Esophagus muscularis mucosa (tissue), 4 donors: ENCODE measurements at regions not wholly inside any gene's neighbourhood (a gene's known extent, or its start where the extent isn't known, plus 50 kb on each side); places are given as distances from the start of the nearest gene placed in this dataset.

Source experiments
- DNase-seq: peaks from one replicate; pipeline ENCODE4 v3.0.0-alpha.2; 2017; ENCODE audit errors: extremely low spot score
- H3K27ac ChIP-seq, 4 donors: fragments of 200-600 bp; sonication (generic); replicated peaks in 1 of 4; 1 replicate in 3 of 4; 2 replicates in 1 of 4; pipeline ENCODE4 v1.5.1; 2016 to 2019; ENCODE audit warnings: mild to moderate bottlenecking in 1 of 4
- H3K27me3 ChIP-seq, 4 donors: fragments of 200-600 bp; sonication (generic); one replicate each; pipeline versions ENCODE4 v1.5.1 to v1.6.0; 2016 to 2019
- H3K36me3 ChIP-seq, 4 donors: fragments of 200-600 bp; sonication (generic); one replicate each; pipeline ENCODE4 v1.5.1; 2016 to 2019
- H3K4me1 ChIP-seq, 4 donors: fragments of 200-600 bp; sonication (generic); one replicate each; pipeline ENCODE4 v1.5.1; 2016 to 2019
- H3K4me3 ChIP-seq, 4 donors: fragments of 200-600 bp; sonication (generic); 1 replicate in 2 of 4; 2 replicates in 2 of 4; pipeline ENCODE4 v1.5.1; 2016 to 2019; ENCODE audit warnings: mild to moderate bottlenecking in 4 of 4, moderate library complexity in 1 of 4
- H3K9me3 ChIP-seq, 4 donors: fragments of 200-600 bp; sonication (generic); 1 replicate in 3 of 4; 2 replicates in 1 of 4; pipeline ENCODE4 v1.5.1; 2016 to 2019
- CTCF ChIP-seq, 3 experiments: fragments of 200-600 bp in 2 of 3; fragments of 450-650 bp in 1 of 3; sonication (generic) in 2 of 3; IDR thresholded peaks; one replicate each; pipeline ENCODE4 v1.5.1; 2017 to 2019; ENCODE audit warnings: antibody characterized with exemption in 3 of 3, mild to moderate bottlenecking in 2 of 3, moderate library complexity in 1 of 3
- EP300 ChIP-seq: sonication (generic); formaldehyde crosslinking; IDR thresholded peaks from one replicate; pipeline ENCODE4 v1.6.1; 2017; ENCODE audit warnings: antibody characterized with exemption
- POLR2A ChIP-seq: fragments of 450-650 bp; IDR thresholded peaks from one replicate; pipeline ENCODE4 v1.6.1; 2017; ENCODE audit warnings: antibody characterized with exemption, moderate library complexity, mild to moderate bottlenecking, low read depth
- POLR2AphosphoS5 ChIP-seq, 2 donors: sonication (generic); formaldehyde crosslinking; IDR thresholded peaks; one replicate each; pipeline ENCODE4 v1.6.1; 2017; ENCODE audit warnings: antibody characterized with exemption in 2 of 2
- WGBS: methylation state at CpG from one replicate; pipeline ENCODE4 v1.1.5; 2018; 5-methylcytosine and 5-hydroxymethylcytosine counted together
- intact Hi-C: fragments of 100-400 bp; cut with DNase I; formaldehyde crosslinking; loops from one replicate; pipeline ENCODE4 v1.15.1; 2023

DNA sequence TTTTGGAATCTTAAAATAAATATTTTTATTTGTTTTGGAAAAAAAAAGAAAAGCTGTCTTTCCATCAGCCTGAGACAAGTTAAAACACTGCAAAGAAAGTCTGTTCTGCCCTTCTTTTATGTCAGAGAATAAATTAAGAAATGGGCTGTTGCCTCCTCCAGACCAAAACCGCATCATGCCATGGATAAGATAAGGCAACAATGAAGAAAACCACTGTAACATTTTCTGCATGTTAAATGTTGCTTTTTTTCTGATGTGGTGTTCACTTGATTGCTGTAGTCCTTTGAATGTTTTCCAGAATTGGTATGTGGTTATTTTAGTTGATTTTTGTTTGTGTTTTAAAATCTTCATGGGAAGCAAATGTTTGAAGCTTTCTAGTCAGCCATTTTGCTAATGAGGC, 319.2 kb upstream of the CNTN5 start:
- Histone ChIP-seq H3K9me3 (peaks cover 0 to 3% (median 0%) of the 10 kb centered on the region in 4 donors), H3K27ac (no peak overlapping the region), H3K4me3 (no peak overlapping the region), H3K36me3 (no peaks in the 10 kb centered on the region), H3K4me1 (no peaks in the 10 kb centered on the region), H3K27me3 (no peaks in the 10 kb centered on the region)
- no peak for TF ChIP-seq CTCF (IDR thresholded peaks at IDR 0.05)
- TF ChIP-seq EP300: no peak
- TF ChIP-seq POLR2AphosphoS5 (IDR thresholded peaks at IDR 0.05): no peak
- no peak for TF ChIP-seq POLR2A
- DNase-seq: no peak
- WGBS: 91% methylated on average over 1 of the region's 1 CpG
- intact Hi-C loops: no loop called here

DNA sequence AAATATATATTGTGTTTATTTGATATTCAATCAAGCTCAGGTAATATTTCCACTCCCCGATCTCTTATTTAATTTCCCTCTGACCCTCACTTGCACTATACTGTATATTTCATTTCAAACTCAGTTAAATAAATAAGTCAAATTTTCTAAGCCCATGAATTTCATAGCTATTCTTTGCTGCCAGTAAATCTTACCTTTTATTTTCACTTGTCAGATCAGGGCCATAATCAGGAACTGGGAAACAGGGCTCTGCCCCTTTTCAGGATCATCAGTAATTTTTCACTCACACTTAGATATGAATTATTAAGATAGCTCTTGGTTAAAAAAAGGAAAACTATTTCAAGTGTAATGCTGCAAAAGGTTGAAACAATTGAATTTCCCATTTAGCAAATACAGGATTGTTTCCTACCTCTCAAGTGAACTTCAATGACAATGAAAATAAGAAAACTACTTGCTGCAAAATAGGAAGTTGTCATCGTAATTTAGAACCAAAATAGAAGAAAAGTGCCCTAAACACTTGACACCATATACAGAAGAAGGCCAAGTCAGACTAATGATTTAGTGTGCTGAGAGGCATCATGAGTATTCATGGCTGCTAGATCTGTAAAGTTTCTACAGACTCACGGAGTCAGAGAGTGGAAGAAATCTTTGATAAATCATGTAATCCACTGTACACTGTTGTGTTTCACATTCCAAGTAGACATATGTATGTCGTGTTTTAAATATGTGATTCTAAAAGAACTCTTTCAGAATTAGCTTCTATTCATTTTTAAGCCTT, 316.8 kb upstream of the CNTN5 start:
- WGBS: 56% methylated on average over 4 of the region's 4 CpGs
- Histone ChIP-seq H3K9me3 (peaks cover 0 to 3% (median 0%) of the 10 kb centered on the region in 4 donors), H3K27me3 (no peaks in the 10 kb centered on the region), H3K4me1 (no peaks in the 10 kb centered on the region), H3K27ac (no peak overlapping the region), H3K36me3 (no peaks in the 10 kb centered on the region), H3K4me3 (no peak overlapping the region)
- intact Hi-C loops: no loop called here
- TF ChIP-seq POLR2A (no peak), CTCF (IDR thresholded peaks at IDR 0.05) (no peak), POLR2AphosphoS5 (IDR thresholded peaks at IDR 0.05) (no peak), EP300 (no peak)
- no peak for DNase-seq

GRCh38 chr11:98710026-98710425, 310.7 kb upstream of the CNTN5 start:
- Histone ChIP-seq H3K36me3 (no peaks in the 10 kb centered on the region), H3K4me3 (no peak overlapping the region), H3K27ac (no peak overlapping the region), H3K4me1 (no peaks in the 10 kb centered on the region), H3K9me3 (peaks cover 0 to 6% (median 3%) of the 10 kb centered on the region in 4 donors), H3K27me3 (no peaks in the 10 kb centered on the region)
- TF ChIP-seq POLR2AphosphoS5 (IDR thresholded peaks at IDR 0.05): no peak
- no peak for TF ChIP-seq CTCF (IDR thresholded peaks at IDR 0.05)
- TF ChIP-seq POLR2A: no peak
- no peak for TF ChIP-seq EP300
- intact Hi-C loops: no loop called here
- DNase-seq: no peak

DNA sequence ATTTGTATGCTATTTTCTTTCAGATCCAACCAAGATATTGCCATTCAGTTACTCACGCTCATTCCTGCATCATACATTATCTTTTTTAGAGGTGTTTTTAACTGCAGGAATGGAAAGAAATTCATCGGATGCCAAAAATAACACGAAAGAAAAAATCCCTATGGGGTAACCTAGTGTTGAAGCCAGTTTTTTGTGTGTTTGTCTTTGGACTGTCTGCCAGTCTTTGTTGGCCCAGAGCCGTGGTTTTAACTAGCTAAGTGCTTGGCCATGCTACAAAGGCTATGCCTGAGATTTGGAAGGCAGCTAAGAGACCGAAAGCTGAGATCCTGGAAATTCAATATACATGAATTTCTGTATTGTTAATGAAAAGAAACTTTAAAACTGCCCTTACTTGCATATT, 309.8 kb upstream of the CNTN5 start:
- Histone ChIP-seq H3K9me3 (peaks cover 0 to 6% (median 3%) of the 10 kb centered on the region in 4 donors), H3K27me3 (no peaks in the 10 kb centered on the region), H3K4me3 (no peak overlapping the region), H3K27ac (no peak overlapping the region), H3K36me3 (no peaks in the 10 kb centered on the region), H3K4me1 (no peaks in the 10 kb centered on the region)
- intact Hi-C loops: no loop called here
- WGBS: 42% methylated on average over 5 of the region's 5 CpGs
- no peak for DNase-seq
- TF ChIP-seq POLR2A: no peak
- no peak for TF ChIP-seq EP300
- no peak for TF ChIP-seq POLR2AphosphoS5 (IDR thresholded peaks at IDR 0.05)

DNA sequence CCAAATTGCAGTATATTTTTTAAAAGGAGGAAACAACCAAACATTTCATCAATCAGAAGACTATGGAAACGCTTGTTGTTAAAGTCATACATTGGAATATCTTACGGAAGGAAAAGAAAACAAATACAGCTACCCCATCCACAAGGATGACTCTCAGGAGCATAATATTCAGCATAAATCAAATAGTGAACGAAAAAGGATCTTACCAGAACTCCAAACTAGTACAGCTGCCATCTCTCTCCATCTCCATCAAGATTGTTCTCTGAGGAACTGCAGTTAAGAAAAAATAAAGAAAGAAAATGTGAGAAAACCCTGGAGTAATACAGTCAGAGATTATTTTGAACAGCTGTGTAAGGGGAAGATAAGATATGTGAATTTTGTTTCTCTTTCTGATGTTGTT, 299.8 kb upstream of the CNTN5 start:
- intact Hi-C loops: no loop called here
- no peak for TF ChIP-seq CTCF (IDR thresholded peaks at IDR 0.05)
- 55% methylated on average over 3 of the region's 3 CpGs for WGBS
- Histone ChIP-seq H3K27ac (no peak overlapping the region), H3K36me3 (no peaks in the 10 kb centered on the region), H3K4me3 (no peak overlapping the region), H3K4me1 (no peaks in the 10 kb centered on the region), H3K9me3 (no peaks in the 10 kb centered on the region), H3K27me3 (no peaks in the 10 kb centered on the region)
- DNase-seq: no peak
